Astrocyte of the spinal cord (primary cell): ENCODE measurements at regions not wholly inside any gene's neighbourhood (a gene's known extent, or its start where the extent isn't known, plus 50 kb on each side); places are given as distances from the start of the nearest gene placed in this dataset.

Source experiments
- DNase-seq: peaks from one replicate; pipeline ENCODE4 v3.0.0; 2011; ENCODE audit warnings: low read depth, low spot score
- H3K4me3 ChIP-seq: 2 replicates; pipeline ENCODE4 v1.5.1; 2011; ENCODE audit warnings: low read depth, mild to moderate bottlenecking, low read length, moderate library complexity
- CTCF ChIP-seq: IDR thresholded peaks from 2 replicates; pipeline ENCODE4 v1.5.1; 2012; ENCODE audit warnings: low read depth, mild to moderate bottlenecking, low read length, inconsistent platforms
- in situ Hi-C: cut with HindIII; loops from 2 replicates; pipeline ENCODE4 v1.10.0; 2017; ENCODE audit warnings: low sequenced_read_pairs

GRCh38 chr4:113849771-113850170, 88.2 kb upstream of the CAMK2D start:
- TF ChIP-seq CTCF, result no peak
- in situ Hi-C loops, result no loop called here
- no peak overlapping the region for H3K4me3 ChIP-seq
- no peak for DNase-seq

- H3K4me3 ChIP-seq, result no peak overlapping the region
- no peak for DNase-seq
- TF ChIP-seq CTCF, result no peak
- in situ Hi-C loops, result no loop called here
Observed at GRCh38 chr4:113847710-113848109, 86.2 kb upstream of the CAMK2D start.

GRCh38 chr4:113846433-113846832, 84.9 kb upstream of the CAMK2D start:
- no peak for DNase-seq
- no peak overlapping the region for H3K4me3 ChIP-seq
- in situ Hi-C loops, result no loop called here
- TF ChIP-seq CTCF, result no peak

- TF ChIP-seq CTCF, result no peak
- DNase-seq, result no peak
- in situ Hi-C loops, result no loop called here
- no peak overlapping the region for H3K4me3 ChIP-seq
Observed at GRCh38 chr4:113845138-113845537, 83.6 kb upstream of the CAMK2D start.

GRCh38 chr4:113844369-113844768, 82.8 kb upstream of the CAMK2D start:
- no peak overlapping the region for H3K4me3 ChIP-seq
- TF ChIP-seq CTCF, result no peak
- DNase-seq, result no peak
- in situ Hi-C loops, result no loop called here

GRCh38 chr4:113840861-113841260, 79.3 kb upstream of the CAMK2D start:
- no peak for TF ChIP-seq CTCF
- in situ Hi-C loops, result no loop called here
- H3K4me3 ChIP-seq, result no peak overlapping the region
- no peak for DNase-seq

GRCh38 chr4:113838460-113838859, 76.9 kb upstream of the CAMK2D start:
- TF ChIP-seq CTCF, result no peak

More at GRCh38 chr4:113838460-113838859, 76.9 kb upstream of the CAMK2D start:
- no peak overlapping the region for H3K4me3 ChIP-seq
- DNase-seq, result no peak
- in situ Hi-C loops, result no loop called here
